ENCODE measurements at regions not wholly inside any gene's neighbourhood (a gene's known extent, or its start where the extent isn't known, plus 50 kb on each side); places are given as distances from the start of the nearest gene placed in this dataset.

DNA sequence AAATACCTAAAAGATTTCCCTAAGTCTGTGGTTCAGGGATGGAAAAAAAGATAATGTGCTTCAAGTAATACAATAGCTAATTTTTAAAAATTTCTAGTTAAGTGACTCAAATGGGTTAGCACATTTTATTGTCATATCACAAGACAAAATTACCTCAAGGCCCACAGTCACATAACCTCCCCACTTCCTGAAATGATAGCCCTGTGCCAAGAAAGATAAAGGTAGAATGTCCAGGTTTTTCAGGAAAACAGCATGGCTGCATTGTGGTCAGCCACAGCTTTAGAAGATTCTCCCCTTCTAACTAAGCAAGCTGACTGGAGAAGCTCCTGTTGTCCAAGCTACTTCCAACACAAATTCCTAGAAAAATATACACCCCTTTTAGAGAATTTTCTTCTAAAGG is 127.1 kb upstream of the SLC35G4 start:
- POLR2A ChIA-PET: no interaction called here
- TF ChIP-seq, protein P1, sequence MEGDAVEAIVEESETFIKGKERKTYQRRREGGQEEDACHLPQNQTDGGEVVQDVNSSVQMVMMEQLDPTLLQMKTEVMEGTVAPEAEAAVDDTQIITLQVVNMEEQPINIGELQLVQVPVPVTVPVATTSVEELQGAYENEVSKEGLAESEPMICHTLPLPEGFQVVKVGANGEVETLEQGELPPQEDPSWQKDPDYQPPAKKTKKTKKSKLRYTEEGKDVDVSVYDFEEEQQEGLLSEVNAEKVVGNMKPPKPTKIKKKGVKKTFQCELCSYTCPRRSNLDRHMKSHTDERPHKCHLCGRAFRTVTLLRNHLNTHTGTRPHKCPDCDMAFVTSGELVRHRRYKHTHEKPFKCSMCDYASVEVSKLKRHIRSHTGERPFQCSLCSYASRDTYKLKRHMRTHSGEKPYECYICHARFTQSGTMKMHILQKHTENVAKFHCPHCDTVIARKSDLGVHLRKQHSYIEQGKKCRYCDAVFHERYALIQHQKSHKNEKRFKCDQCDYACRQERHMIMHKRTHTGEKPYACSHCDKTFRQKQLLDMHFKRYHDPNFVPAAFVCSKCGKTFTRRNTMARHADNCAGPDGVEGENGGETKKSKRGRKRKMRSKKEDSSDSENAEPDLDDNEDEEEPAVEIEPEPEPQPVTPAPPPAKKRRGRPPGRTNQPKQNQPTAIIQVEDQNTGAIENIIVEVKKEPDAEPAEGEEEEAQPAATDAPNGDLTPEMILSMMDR (IDR thresholded peaks at IDR 0.05 in 2 of 3, conservative IDR thresholded peaks at IDR 0.05 in 1 of 3; ENCODE audit: borderline replicate concordance in 1 of 3, insufficient read depth in 1 of 3, low read depth in 2 of 3, low read length in 2 of 3): no peak
- TF ChIP-seq CEBPB (IDR thresholded peaks at IDR 0.05; ENCODE audit: low read depth) (no peak), SP1 (IDR thresholded peaks at IDR 0.05; ENCODE audit: low read depth) (no peak), SIN3A (IDR thresholded peaks at IDR 0.05; ENCODE audit: low read depth) (no peak)

DNA sequence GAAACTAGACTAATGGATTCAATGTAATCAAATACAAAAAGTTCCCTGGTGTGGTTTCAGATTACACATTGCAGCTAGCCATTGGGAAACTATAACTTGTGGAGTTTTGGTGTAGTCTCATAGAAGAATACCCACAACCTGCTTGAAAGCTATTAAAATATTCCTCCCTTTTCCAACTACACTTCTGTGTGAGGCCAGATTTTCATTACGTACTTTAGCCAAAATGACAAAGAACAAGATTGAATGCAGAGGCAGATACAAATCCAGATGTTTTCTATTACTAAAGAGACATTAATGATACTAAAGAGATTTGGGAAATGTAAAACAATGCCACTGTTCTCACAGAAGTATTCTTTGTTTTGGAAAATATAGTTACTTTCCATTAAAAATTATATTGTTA is 128.7 kb upstream of the SLC35G4 start:
- Histone ChIP-seq H3K4me2 (ENCODE audit: low read length) (no peak overlapping the region), H3K9ac (ENCODE audit: low read length) (no peak overlapping the region), H2AFZ (ENCODE audit: low read depth, low read length, poor library complexity, severe bottlenecking) (no peak overlapping the region), H3K9me3 (ENCODE audit: control insufficient read depth in 1 of 2, insufficient read depth in 1 of 2, low read depth in 1 of 2, low read length in 2 of 2) (no peaks in the 10 kb centered on the region), H3K79me2 (ENCODE audit: insufficient read depth, low read length) (no peaks in the 10 kb centered on the region), H3K9me2 (ENCODE audit: insufficient read depth) (no peaks in the 10 kb centered on the region), H3K4me3 (replicated peaks in 1 of 2; ENCODE audit: low read depth in 1 of 2, low read length in 2 of 2) (no peak overlapping the region), H4K20me1 (ENCODE audit: insufficient read depth) (no peaks in the 10 kb centered on the region), H3K4me1 (ENCODE audit: control insufficient read depth in 1 of 2, insufficient read depth in 2 of 2, low read length in 2 of 2) (no peaks in the 10 kb centered on the region), H3K27ac (ENCODE audit: low read depth, low read length) (no peak overlapping the region), H3K36me3 (ENCODE audit: control insufficient read depth in 1 of 2, insufficient read depth in 2 of 2, low read length in 2 of 2) (no peaks in the 10 kb centered on the region), H3K27me3 (ENCODE audit: insufficient read depth, low read length) (peaks cover 25% of the 10 kb centered on the region)
- no TSS peak for BruUV-seq (replicated peaks)
- RAD21 ChIA-PET (ENCODE audit: low non-redundant PET in 1 of 2, low total read pairs in 2 of 2, uncharacterized antibody in 2 of 2, unreplicated experiment in 2 of 2): no interaction called here
- intact Hi-C loops (cut with micrococcal nuclease): no loop called here
- ATAC-seq (no peak), DNase-seq (ENCODE audit: low read depth, low spot score) (no peak)
- CTCF ChIA-PET: no interaction called here
- POLR2A ChIA-PET: no interaction called here
- TF ChIP-seq, protein P2, sequence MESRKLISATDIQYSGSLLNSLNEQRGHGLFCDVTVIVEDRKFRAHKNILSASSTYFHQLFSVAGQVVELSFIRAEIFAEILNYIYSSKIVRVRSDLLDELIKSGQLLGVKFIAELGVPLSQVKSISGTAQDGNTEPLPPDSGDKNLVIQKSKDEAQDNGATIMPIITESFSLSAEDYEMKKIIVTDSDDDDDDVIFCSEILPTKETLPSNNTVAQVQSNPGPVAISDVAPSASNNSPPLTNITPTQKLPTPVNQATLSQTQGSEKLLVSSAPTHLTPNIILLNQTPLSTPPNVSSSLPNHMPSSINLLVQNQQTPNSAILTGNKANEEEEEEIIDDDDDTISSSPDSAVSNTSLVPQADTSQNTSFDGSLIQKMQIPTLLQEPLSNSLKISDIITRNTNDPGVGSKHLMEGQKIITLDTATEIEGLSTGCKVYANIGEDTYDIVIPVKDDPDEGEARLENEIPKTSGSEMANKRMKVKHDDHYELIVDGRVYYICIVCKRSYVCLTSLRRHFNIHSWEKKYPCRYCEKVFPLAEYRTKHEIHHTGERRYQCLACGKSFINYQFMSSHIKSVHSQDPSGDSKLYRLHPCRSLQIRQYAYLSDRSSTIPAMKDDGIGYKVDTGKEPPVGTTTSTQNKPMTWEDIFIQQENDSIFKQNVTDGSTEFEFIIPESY (IDR thresholded peaks at IDR 0.05; ENCODE audit: extremely low read depth, insufficient replicate concordance, low read length): no peak
- TF ChIP-seq YY1 (IDR thresholded peaks at IDR 0.05; ENCODE audit: extremely low read depth, insufficient replicate concordance, low read depth, low read length): no peak
- no peak for TF ChIP-seq ZNF274 (IDR thresholded peaks at IDR 0.05; ENCODE audit: low read depth, low read length)
- no peak for TF ChIP-seq ZFX (IDR thresholded peaks at IDR 0.05)
- TF ChIP-seq SP1 (IDR thresholded peaks at IDR 0.05; ENCODE audit: low read depth): no peak
- TF ChIP-seq, protein P3, sequence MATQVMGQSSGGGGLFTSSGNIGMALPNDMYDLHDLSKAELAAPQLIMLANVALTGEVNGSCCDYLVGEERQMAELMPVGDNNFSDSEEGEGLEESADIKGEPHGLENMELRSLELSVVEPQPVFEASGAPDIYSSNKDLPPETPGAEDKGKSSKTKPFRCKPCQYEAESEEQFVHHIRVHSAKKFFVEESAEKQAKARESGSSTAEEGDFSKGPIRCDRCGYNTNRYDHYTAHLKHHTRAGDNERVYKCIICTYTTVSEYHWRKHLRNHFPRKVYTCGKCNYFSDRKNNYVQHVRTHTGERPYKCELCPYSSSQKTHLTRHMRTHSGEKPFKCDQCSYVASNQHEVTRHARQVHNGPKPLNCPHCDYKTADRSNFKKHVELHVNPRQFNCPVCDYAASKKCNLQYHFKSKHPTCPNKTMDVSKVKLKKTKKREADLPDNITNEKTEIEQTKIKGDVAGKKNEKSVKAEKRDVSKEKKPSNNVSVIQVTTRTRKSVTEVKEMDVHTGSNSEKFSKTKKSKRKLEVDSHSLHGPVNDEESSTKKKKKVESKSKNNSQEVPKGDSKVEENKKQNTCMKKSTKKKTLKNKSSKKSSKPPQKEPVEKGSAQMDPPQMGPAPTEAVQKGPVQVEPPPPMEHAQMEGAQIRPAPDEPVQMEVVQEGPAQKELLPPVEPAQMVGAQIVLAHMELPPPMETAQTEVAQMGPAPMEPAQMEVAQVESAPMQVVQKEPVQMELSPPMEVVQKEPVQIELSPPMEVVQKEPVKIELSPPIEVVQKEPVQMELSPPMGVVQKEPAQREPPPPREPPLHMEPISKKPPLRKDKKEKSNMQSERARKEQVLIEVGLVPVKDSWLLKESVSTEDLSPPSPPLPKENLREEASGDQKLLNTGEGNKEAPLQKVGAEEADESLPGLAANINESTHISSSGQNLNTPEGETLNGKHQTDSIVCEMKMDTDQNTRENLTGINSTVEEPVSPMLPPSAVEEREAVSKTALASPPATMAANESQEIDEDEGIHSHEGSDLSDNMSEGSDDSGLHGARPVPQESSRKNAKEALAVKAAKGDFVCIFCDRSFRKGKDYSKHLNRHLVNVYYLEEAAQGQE (IDR thresholded peaks at IDR 0.05; ENCODE audit: low read depth): no peak
- TF ChIP-seq TCF7L2 (IDR thresholded peaks at IDR 0.05; ENCODE audit: borderline replicate concordance, extremely low read depth, insufficient read depth, insufficient read length): no peak

More for the DNA sequence above, 127.1 kb upstream of the SLC35G4 start:
- no peak overlapping the region for H3K4me3 ChIP-seq (replicated peaks in 1 of 2; ENCODE audit: low read depth in 1 of 2, low read length in 2 of 2)
- H3K79me2 ChIP-seq (ENCODE audit: insufficient read depth, low read length): no peaks in the 10 kb centered on the region
- no peaks in the 10 kb centered on the region for H3K9me2 ChIP-seq (ENCODE audit: insufficient read depth)
- peaks cover 25% of the 10 kb centered on the region for H3K27me3 ChIP-seq (ENCODE audit: insufficient read depth, low read length)
- H3K9ac ChIP-seq (ENCODE audit: low read length): no peak overlapping the region
- no peak overlapping the region for H2AFZ ChIP-seq (ENCODE audit: low read depth, low read length, poor library complexity, severe bottlenecking)
- H3K36me3 ChIP-seq (ENCODE audit: control insufficient read depth in 1 of 2, insufficient read depth in 2 of 2, low read length in 2 of 2): no peaks in the 10 kb centered on the region
- intact Hi-C loops (cut with micrococcal nuclease): no loop called here
- H3K4me2 ChIP-seq (ENCODE audit: low read length): no peak overlapping the region
- H3K27ac ChIP-seq (ENCODE audit: low read depth, low read length): no peak overlapping the region
- H4K20me1 ChIP-seq (ENCODE audit: insufficient read depth): no peaks in the 10 kb centered on the region
- no peaks in the 10 kb centered on the region for H3K4me1 ChIP-seq (ENCODE audit: control insufficient read depth in 1 of 2, insufficient read depth in 2 of 2, low read length in 2 of 2)
- BruUV-seq (replicated peaks): no TSS peak
- CTCF ChIA-PET: no interaction called here
- RAD21 ChIA-PET (ENCODE audit: low non-redundant PET in 1 of 2, low total read pairs in 2 of 2, uncharacterized antibody in 2 of 2, unreplicated experiment in 2 of 2): no interaction called here
- DNase-seq (ENCODE audit: low read depth, low spot score): no peak
- no peaks in the 10 kb centered on the region for H3K9me3 ChIP-seq (ENCODE audit: control insufficient read depth in 1 of 2, insufficient read depth in 1 of 2, low read depth in 1 of 2, low read length in 2 of 2)
- no peak for ATAC-seq

Measured in HCT116 (cell line).